Esophagus muscularis mucosa (tissue), 4 donors: ENCODE measurements at regions not wholly inside any gene's neighbourhood (a gene's known extent, or its start where the extent isn't known, plus 50 kb on each side); places are given as distances from the start of the nearest gene placed in this dataset.

Source experiments
- EP300 ChIP-seq: sonication (generic); formaldehyde crosslinking; IDR thresholded peaks from one replicate; pipeline ENCODE4 v1.6.1; 2017; ENCODE audit warnings: antibody characterized with exemption
- POLR2A ChIP-seq: fragments of 450-650 bp; IDR thresholded peaks from one replicate; pipeline ENCODE4 v1.6.1; 2017; ENCODE audit warnings: antibody characterized with exemption, moderate library complexity, mild to moderate bottlenecking, low read depth
- POLR2AphosphoS5 ChIP-seq, 2 donors: sonication (generic); formaldehyde crosslinking; IDR thresholded peaks; one replicate each; pipeline ENCODE4 v1.6.1; 2017; ENCODE audit warnings: antibody characterized with exemption in 2 of 2
- TF ChIP-seq, protein P1 (sequence below), 3 experiments: fragments of 200-600 bp in 2 of 3; fragments of 450-650 bp in 1 of 3; sonication (generic) in 2 of 3; IDR thresholded peaks; one replicate each; pipeline ENCODE4 v1.5.1; 2017 to 2019; ENCODE audit warnings: antibody characterized with exemption in 3 of 3, mild to moderate bottlenecking in 2 of 3, moderate library complexity in 1 of 3

DNA sequence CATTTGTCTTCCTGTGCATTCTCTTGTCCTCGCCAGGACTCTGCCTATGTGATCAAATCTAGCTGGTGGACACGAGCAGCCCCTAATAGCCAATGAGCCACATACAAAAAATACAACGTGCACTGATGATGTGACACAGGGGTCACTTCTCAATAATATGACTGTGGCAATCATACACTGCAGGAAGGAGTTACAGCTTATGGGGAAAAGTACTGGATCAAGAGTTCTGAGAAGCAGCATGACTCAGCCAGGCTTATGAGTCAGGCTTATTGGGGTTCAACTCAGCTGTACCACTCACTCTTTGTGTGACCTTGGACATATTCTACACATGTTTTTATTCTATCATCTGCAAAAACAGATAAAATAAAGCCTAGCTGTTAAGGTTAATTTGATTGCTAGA is 889.4 kb upstream of the TENM4 start:
- TF ChIP-seq POLR2AphosphoS5 (IDR thresholded peaks at IDR 0.05) (no peak), POLR2A (no peak), EP300 (no peak)
- TF ChIP-seq, protein P1, sequence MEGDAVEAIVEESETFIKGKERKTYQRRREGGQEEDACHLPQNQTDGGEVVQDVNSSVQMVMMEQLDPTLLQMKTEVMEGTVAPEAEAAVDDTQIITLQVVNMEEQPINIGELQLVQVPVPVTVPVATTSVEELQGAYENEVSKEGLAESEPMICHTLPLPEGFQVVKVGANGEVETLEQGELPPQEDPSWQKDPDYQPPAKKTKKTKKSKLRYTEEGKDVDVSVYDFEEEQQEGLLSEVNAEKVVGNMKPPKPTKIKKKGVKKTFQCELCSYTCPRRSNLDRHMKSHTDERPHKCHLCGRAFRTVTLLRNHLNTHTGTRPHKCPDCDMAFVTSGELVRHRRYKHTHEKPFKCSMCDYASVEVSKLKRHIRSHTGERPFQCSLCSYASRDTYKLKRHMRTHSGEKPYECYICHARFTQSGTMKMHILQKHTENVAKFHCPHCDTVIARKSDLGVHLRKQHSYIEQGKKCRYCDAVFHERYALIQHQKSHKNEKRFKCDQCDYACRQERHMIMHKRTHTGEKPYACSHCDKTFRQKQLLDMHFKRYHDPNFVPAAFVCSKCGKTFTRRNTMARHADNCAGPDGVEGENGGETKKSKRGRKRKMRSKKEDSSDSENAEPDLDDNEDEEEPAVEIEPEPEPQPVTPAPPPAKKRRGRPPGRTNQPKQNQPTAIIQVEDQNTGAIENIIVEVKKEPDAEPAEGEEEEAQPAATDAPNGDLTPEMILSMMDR (IDR thresholded peaks at IDR 0.05): no peak
